Progenitor cell of endocrine pancreas (in vitro differentiated cells): ENCODE measurements at regions not wholly inside any gene's neighbourhood (a gene's known extent, or its start where the extent isn't known, plus 50 kb on each side); places are given as distances from the start of the nearest gene placed in this dataset.

Source experiments
- DNase-seq: peaks from one replicate; pipeline ENCODE4 v3.0.0; 2021; ENCODE audit warnings: low spot score; ENCODE audit not compliant: unreplicated experiment
- H3K27ac Mint-ChIP-seq: 2 replicates; pipeline ENCODE4 v1.8.0; 2021; ENCODE audit warnings: mild to moderate bottlenecking, moderate library complexity, mixed read lengths
- H3K27me3 Mint-ChIP-seq: 2 replicates; pipeline ENCODE4 v1.8.0; 2021; ENCODE audit warnings: mixed read lengths
- H3K36me3 Mint-ChIP-seq: 2 replicates; pipeline ENCODE4 v1.8.0; 2022; ENCODE audit warnings: mixed read lengths; ENCODE audit not compliant: insufficient read depth
- H3K4me1 Mint-ChIP-seq: 2 replicates; pipeline ENCODE4 v1.8.0; 2021; ENCODE audit warnings: low read depth, mixed read lengths
- H3K4me3 Mint-ChIP-seq: 2 replicates; pipeline ENCODE4 v1.8.0; 2021; ENCODE audit warnings: low read depth, mild to moderate bottlenecking, moderate library complexity, mixed read lengths
- H3K9me3 Mint-ChIP-seq: 2 replicates; pipeline ENCODE4 v1.8.0; 2021; ENCODE audit warnings: low read depth, mixed read lengths
- TF ChIP-seq, protein P1 (sequence below): fragments of 200-600 bp; sonication (generic); IDR thresholded peaks from one replicate; pipeline ENCODE4 v1.5.0; 2021; ENCODE audit warnings: antibody characterized with exemption, mild to moderate bottlenecking; ENCODE audit not compliant: unreplicated experiment

DNA sequence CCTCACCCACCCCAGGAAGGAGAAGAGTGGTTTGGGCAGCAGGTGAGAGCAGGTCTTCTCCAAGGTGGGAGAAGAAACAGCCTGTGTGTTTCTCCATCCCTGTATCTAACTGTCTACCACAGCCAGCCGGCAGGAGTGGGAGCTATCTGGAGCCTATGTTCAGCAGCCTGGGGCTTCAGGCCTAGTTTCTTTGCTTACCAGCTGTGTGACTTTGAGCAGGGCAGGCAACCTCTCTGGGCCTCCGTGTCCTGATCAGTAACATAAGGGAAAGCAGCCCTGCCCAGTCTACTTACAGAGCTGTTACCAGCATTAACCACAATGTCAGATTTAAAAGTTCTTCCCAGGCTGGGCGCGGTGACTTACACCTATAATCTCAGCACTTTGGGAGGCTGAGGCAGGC lies 450.7 kb upstream of the ZMIZ1 start:
- TF ChIP-seq, protein P1, sequence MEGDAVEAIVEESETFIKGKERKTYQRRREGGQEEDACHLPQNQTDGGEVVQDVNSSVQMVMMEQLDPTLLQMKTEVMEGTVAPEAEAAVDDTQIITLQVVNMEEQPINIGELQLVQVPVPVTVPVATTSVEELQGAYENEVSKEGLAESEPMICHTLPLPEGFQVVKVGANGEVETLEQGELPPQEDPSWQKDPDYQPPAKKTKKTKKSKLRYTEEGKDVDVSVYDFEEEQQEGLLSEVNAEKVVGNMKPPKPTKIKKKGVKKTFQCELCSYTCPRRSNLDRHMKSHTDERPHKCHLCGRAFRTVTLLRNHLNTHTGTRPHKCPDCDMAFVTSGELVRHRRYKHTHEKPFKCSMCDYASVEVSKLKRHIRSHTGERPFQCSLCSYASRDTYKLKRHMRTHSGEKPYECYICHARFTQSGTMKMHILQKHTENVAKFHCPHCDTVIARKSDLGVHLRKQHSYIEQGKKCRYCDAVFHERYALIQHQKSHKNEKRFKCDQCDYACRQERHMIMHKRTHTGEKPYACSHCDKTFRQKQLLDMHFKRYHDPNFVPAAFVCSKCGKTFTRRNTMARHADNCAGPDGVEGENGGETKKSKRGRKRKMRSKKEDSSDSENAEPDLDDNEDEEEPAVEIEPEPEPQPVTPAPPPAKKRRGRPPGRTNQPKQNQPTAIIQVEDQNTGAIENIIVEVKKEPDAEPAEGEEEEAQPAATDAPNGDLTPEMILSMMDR, result no peak
- H3K4me1 Mint-ChIP-seq, result peaks cover 1% of the 10 kb centered on the region

DNA sequence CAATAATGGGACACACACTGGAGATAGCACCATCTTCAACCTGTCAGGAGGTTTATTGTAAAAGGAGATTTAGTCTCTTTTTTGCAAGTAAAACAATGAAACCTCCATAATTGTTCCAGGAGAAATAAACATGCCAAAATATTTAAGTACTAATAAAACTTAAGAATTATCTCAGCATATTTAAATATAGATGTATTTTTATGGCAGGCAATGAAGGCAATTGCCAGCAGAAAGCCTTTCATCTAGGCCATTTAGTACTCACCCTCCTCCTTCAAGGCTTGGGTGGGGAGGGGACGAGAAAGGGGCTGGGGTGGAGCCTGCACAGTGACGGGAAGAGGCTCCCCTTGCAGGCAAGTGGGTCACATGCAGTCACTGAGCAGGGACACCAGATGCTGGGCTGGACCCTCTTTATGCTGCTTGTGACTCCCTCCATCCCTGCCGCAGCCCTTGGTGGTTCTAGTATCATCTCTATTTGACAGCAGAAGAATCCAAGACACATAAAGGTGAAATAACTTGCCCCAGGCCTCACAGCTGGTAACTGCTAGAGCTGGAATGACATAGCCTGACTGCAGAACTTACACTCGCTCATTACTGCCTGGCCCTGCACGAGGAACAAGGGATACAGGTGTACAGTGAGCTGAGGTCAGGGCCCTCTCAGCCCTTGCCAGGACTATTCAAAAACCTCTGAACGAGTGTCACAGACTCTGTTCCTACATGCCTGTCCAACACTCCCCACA lies 449.5 kb upstream of the ZMIZ1 start:
- Mint-ChIP-seq H3K4me3 (no peak overlapping the region), H3K27ac (no peak overlapping the region), H3K27me3 (peaks cover 32% of the 10 kb centered on the region), H3K9me3 (no peaks in the 10 kb centered on the region), H3K36me3 (no peaks in the 10 kb centered on the region), H3K4me1 (peaks cover 14% of the 10 kb centered on the region)
- TF ChIP-seq, protein P1, result no peak
- no peak for DNase-seq

More for the DNA sequence above, 450.7 kb upstream of the ZMIZ1 start:
- no peak for DNase-seq
- no peak overlapping the region for H3K4me3 Mint-ChIP-seq
- H3K9me3 Mint-ChIP-seq, result no peaks in the 10 kb centered on the region
- H3K27me3 Mint-ChIP-seq, result peaks cover 37% of the 10 kb centered on the region
- no peak overlapping the region for H3K27ac Mint-ChIP-seq
- H3K36me3 Mint-ChIP-seq, result no peaks in the 10 kb centered on the region

DNA sequence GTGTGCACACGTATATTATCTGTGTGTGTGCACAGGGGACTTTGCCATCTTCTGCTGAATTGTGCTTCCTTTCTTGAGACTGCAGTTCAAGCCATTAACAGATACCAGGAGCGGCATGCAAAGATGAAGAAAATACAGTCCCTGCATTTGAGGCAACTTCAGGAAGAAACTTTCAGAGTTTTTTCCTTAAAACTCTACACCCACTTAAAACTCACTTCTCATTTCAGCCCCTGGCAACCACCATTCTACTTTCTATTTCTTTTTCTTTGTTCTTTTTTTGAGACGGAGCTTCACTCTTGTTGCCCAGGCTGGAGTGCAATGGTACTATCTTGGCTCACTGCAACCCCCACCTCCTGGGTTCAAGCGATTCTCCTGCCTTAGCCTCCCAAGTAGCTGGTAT lies 448.9 kb upstream of the ZMIZ1 start:
- TF ChIP-seq, protein P1, result no peak
- Mint-ChIP-seq H3K27me3 (peaks cover 36% of the 10 kb centered on the region), H3K4me1 (peaks cover 17% of the 10 kb centered on the region), H3K4me3 (no peak overlapping the region), H3K9me3 (no peaks in the 10 kb centered on the region), H3K36me3 (no peaks in the 10 kb centered on the region), H3K27ac (no peak overlapping the region)
- DNase-seq, result no peak

DNA sequence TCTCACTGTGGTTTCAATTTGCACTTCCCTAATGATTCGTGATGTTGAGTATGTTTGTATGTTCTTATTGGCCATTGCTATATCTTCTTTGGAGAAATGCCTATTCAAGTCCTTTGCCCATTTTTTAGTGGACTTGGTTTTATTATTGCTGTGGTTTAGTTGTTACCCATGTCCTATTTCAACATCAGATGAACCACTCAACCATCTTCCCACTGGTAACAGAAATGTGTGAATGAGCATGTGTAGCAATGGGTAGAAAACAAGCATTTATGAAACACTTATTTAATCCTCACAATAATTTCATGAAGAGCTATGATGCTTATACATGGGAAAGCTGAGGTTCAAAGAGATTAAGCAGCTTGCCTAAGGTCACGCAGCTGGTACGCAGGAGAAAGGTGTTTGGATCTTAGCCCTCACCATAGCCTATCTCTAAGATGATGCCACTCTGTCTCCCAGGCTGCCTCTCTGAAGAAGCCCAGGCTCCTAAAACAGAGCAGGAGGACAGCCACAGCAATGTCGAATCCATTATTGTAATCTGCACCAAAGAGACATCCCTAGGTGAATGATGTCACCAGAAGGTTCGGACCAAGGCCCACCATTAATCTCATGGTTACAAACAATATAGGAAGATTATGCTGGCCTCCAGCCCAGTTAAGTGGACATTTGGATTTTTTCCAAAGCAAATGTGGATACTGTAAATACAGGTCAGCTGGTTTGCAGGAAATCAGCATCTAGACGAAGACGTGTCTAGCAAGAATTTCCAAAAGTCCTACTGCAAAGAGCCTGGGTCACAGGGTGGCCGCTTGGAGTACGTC lies 447.6 kb upstream of the ZMIZ1 start:
- Mint-ChIP-seq H3K4me3 (no peak overlapping the region), H3K9me3 (no peaks in the 10 kb centered on the region), H3K27ac (no peak overlapping the region), H3K27me3 (peaks cover 30% of the 10 kb centered on the region), H3K36me3 (no peaks in the 10 kb centered on the region), H3K4me1 (peaks cover 22% of the 10 kb centered on the region)
- DNase-seq, result no peak
- TF ChIP-seq, protein P1, result no peak

DNA sequence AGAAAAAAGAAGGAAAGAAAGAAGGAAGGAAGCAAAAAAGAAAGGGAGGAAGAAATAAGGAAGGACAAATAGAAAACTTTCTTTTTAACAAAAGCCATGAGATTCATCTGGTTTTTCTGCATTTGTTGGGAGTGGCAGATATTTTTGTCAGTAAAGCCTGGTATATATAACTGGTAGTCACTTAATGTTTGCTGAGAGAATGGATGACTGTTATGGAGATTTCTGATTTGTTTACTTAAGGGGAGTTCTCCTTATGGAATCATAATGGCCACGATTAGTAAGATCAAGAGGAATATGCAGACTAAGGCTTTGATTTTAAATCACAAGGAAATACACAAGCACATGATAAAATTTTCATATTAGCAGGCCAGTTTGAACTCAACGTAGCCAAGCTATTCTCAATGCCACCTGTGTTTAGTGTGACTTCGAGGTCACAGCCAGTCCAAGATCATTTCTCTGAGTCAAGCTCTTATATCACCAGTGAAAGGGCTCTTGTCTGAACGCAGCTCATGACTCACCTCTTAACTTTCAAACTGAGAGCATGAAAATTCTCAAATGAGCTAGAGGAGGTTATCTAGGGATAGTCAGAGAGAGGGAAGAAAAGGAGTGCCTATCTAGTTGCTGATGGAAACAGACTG lies 445.1 kb upstream of the ZMIZ1 start:
- peaks cover 42% of the 10 kb centered on the region for H3K27me3 Mint-ChIP-seq
- H3K36me3 Mint-ChIP-seq, result no peaks in the 10 kb centered on the region
- peak overlapping the region; percentile 25 for H3K27ac Mint-ChIP-seq
- H3K4me1 Mint-ChIP-seq, result peaks cover 35% of the 10 kb centered on the region
- H3K4me3 Mint-ChIP-seq, result no peak overlapping the region
- no peaks in the 10 kb centered on the region for H3K9me3 Mint-ChIP-seq
- no peak for DNase-seq
- TF ChIP-seq, protein P1, result no peak
